ENCODE measurements at regions not wholly inside any gene's neighbourhood (a gene's known extent, or its start where the extent isn't known, plus 50 kb on each side); places are given as distances from the start of the nearest gene placed in this dataset.
A peak's percentile ranks its signal among the peaks of the same experiment; 100 is the strongest.

- H3K9me3 ChIP-seq: no peaks in the 10 kb centered on the region
- DNase-seq (ENCODE audit: low spot score in 2 of 2): no peak
- intact Hi-C loops (cut with DNase I; ENCODE audit: low total_unique reads): no loop called here
- H3K4me3 ChIP-seq: no peak overlapping the region
- H3K27me3 ChIP-seq: no peaks in the 10 kb centered on the region
- H3K27ac ChIP-seq: no peak overlapping the region
- no peak for TF ChIP-seq POLR2A (IDR thresholded peaks at IDR 0.05)
- no peak for TF ChIP-seq CTCF (IDR thresholded peaks at IDR 0.05)
- TF ChIP-seq POLR2AphosphoS5 (IDR thresholded peaks at IDR 0.05): no peak
- no peaks in the 10 kb centered on the region for H3K36me3 ChIP-seq
- H3K4me1 ChIP-seq: no peaks in the 10 kb centered on the region
These were observed 56.2 kb upstream of the ANXA1 start for GRCh38 chr9:73095425-73095824.

- TF ChIP-seq POLR2A (IDR thresholded peaks at IDR 0.05) (no peak), CTCF (IDR thresholded peaks at IDR 0.05) (no peak), POLR2AphosphoS5 (IDR thresholded peaks at IDR 0.05) (no peak)
- no peak overlapping the region for H3K27ac ChIP-seq
These were observed 57.8 kb upstream of the ANXA1 start for GRCh38 chr9:73093740-73094379.

DNA sequence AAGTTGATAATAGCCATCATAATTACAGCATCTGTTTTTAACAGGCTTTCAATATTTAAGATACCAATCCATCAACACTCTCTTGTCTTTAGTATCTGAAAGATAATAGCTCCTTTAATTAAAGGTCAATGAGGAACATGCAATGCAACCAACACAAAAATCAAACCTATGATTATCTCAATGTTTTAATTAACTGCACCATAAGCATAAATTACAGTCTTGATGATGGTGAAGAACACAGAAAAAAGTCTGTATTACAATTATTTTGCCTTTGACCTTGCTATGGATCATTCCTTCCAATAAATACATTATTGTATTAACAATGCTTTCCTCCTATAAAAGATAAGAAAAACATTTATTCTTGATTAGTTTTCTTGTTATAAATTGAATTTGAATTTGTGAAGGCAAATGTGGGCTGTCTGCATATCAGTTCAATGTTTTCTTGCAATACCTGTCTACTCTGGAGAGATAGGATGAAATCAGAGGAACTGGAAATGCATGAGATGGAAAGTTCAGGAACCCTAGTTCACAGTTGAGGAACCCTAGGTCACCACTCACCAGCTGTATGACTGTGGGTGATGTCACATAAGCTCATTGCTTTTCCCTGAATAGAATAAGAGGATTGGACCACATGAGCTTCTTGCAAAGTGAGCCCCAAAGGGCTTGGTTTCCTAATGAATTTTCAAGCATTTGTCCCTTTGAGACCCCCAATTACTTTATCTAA lies 58.5 kb upstream of the ANXA1 start:
- TF ChIP-seq POLR2AphosphoS5 (IDR thresholded peaks at IDR 0.05) (no peak), POLR2A (IDR thresholded peaks at IDR 0.05) (no peak), CTCF (IDR thresholded peaks at IDR 0.05) (no peak)
- H3K9me3 ChIP-seq: no peaks in the 10 kb centered on the region
- intact Hi-C loops (cut with DNase I; ENCODE audit: low total_unique reads): no loop called here
- no peaks in the 10 kb centered on the region for H3K27me3 ChIP-seq
- no peak overlapping the region for H3K27ac ChIP-seq
- no peak overlapping the region for H3K4me3 ChIP-seq
- no peak for DNase-seq (ENCODE audit: low spot score in 2 of 2)
- no peaks in the 10 kb centered on the region for H3K36me3 ChIP-seq
- no peaks in the 10 kb centered on the region for H3K4me1 ChIP-seq

More at GRCh38 chr9:73093740-73094379, 57.8 kb upstream of the ANXA1 start:
- H3K27me3 ChIP-seq: no peaks in the 10 kb centered on the region
- H3K36me3 ChIP-seq: no peaks in the 10 kb centered on the region
- no peaks in the 10 kb centered on the region for H3K9me3 ChIP-seq
- H3K4me3 ChIP-seq: peak overlapping the region in 2 of 3 donors; percentile 1 to 24
- intact Hi-C loops (cut with DNase I; ENCODE audit: low total_unique reads): no loop called here
- DNase-seq (ENCODE audit: low spot score in 2 of 2): no peak
- no peaks in the 10 kb centered on the region for H3K4me1 ChIP-seq

- H3K9me3 ChIP-seq: no peaks in the 10 kb centered on the region
- intact Hi-C loops (cut with DNase I; ENCODE audit: low total_unique reads): no loop called here
- no peaks in the 10 kb centered on the region for H3K27me3 ChIP-seq
- H3K4me3 ChIP-seq: no peak overlapping the region
- H3K27ac ChIP-seq: no peak overlapping the region
- H3K36me3 ChIP-seq: no peaks in the 10 kb centered on the region
- no peaks in the 10 kb centered on the region for H3K4me1 ChIP-seq
- DNase-seq (ENCODE audit: low spot score in 2 of 2): no peak
- no peak for TF ChIP-seq CTCF (IDR thresholded peaks at IDR 0.05)
- TF ChIP-seq POLR2A (IDR thresholded peaks at IDR 0.05): no peak
- no peak for TF ChIP-seq POLR2AphosphoS5 (IDR thresholded peaks at IDR 0.05)
These were observed 59.8 kb upstream of the ANXA1 start for GRCh38 chr9:73091909-73092308.

- no peak overlapping the region for H3K4me3 ChIP-seq
- intact Hi-C loops (cut with DNase I; ENCODE audit: low total_unique reads): no loop called here
- no peaks in the 10 kb centered on the region for H3K9me3 ChIP-seq
- no peak for DNase-seq (ENCODE audit: low spot score in 2 of 2)
- no peaks in the 10 kb centered on the region for H3K4me1 ChIP-seq
- H3K27me3 ChIP-seq: no peaks in the 10 kb centered on the region
- no peak overlapping the region for H3K27ac ChIP-seq
- no peak for TF ChIP-seq CTCF (IDR thresholded peaks at IDR 0.05)
- no peaks in the 10 kb centered on the region for H3K36me3 ChIP-seq
These were observed 61.5 kb upstream of the ANXA1 start for GRCh38 chr9:73090214-73090613.
